Ovary (tissue), 7 donors: ENCODE measurements at regions not wholly inside any gene's neighbourhood (a gene's known extent, or its start where the extent isn't known, plus 50 kb on each side); places are given as distances from the start of the nearest gene placed in this dataset.

Experiments
- DNase-seq, 5 donors: peaks; one replicate each; pipeline ENCODE4 v3.0.0-alpha.2; 2019 to 2020
- H3K27ac ChIP-seq, 2 donors: fragments of 200-600 bp; one replicate each; pipeline versions ENCODE4 v1.5.1 to v1.8.0; 2019 to 2022
- H3K27me3 ChIP-seq: fragments of 200-600 bp; one replicate; pipeline ENCODE4 v1.8.0; 2022
- H3K36me3 ChIP-seq: fragments of 200-600 bp; sonication (generic); one replicate; pipeline ENCODE4 v1.5.1; 2019
- H3K4me1 ChIP-seq: one replicate; pipeline ENCODE4 v1.8.1; 2013; ENCODE audit warnings: mild to moderate bottlenecking, moderate library complexity; ENCODE audit not compliant: insufficient read depth
- H3K4me3 ChIP-seq: fragments of 200-600 bp; sonication (generic); one replicate; pipeline ENCODE4 v1.5.1; 2017
- H3K9me3 ChIP-seq, 2 donors: fragments of 200-600 bp in 1 of 2; sonication (generic) in 1 of 2; one replicate each; pipeline versions ENCODE4 v1.5.1 to v1.8.1; 2013 to 2019; ENCODE audit warnings: mild to moderate bottlenecking in 1 of 2, moderate library complexity in 1 of 2
- CTCF ChIP-seq, 3 donors: fragments of 450-650 bp in 2 of 3; fragments of 200-600 bp in 1 of 3; IDR thresholded peaks; one replicate each; pipeline versions ENCODE4 v1.5.1 to v1.8.0; 2016 to 2022; ENCODE audit warnings: antibody characterized with exemption in 3 of 3, mild to moderate bottlenecking in 1 of 3
- EP300 ChIP-seq: sonication (generic); formaldehyde crosslinking; IDR thresholded peaks from one replicate; pipeline ENCODE4 v1.6.1; 2017; ENCODE audit warnings: antibody characterized with exemption
- POLR2A ChIP-seq: fragments of 450-650 bp; IDR thresholded peaks from one replicate; pipeline ENCODE4 v1.6.1; 2017; ENCODE audit warnings: antibody characterized with exemption, mild to moderate bottlenecking, moderate library complexity
- WGBS, 3 donors: extraction: QIAGEN DNeasy Blood & Tissue Kit in 1 of 3; methylation state at CpG; one replicate each; pipeline versions ENCODE4 v1.1.5 to v1.1.7; 2013 to 2017; 5-methylcytosine and 5-hydroxymethylcytosine counted together
- intact Hi-C, 4 donors: fragments of 100-400 bp; cut with DNase I; formaldehyde crosslinking; loops; one replicate each; pipeline versions ENCODE4 v1.11.0 to v1.15.1; 2022 to 2023
- donor health status: DM: no; HTN: no; CAD: no; lungs with moderate emphysema.
- donor health status: DM: no; HTN: no; CAD: no.
- donor health status: Bipolar disorder and iron deficiency.
- donor health status: DM: no; HTN: no; CAD: no.
- donor health status: DM: yes; HTN: yes; CAD: no.

GRCh38 chr4:156710365-156711192 is 261.0 kb downstream of the PDGFC start:
- no peak for DNase-seq
- Histone ChIP-seq H3K9me3 (no peaks in the 10 kb centered on the region), H3K27ac (no peak overlapping the region), H3K4me3 (no peak overlapping the region), H3K27me3 (no peaks in the 10 kb centered on the region), H3K36me3 (no peaks in the 10 kb centered on the region), H3K4me1 (no peaks in the 10 kb centered on the region)
- 81 to 87% (median 84%) methylated on average over 4 of the region's 4 CpGs for WGBS, 3 donors
- intact Hi-C loops, result no loop called here
- no peak for TF ChIP-seq EP300
- TF ChIP-seq POLR2A, result no peak
- TF ChIP-seq CTCF (IDR thresholded peaks at IDR 0.05), result no peak

DNA sequence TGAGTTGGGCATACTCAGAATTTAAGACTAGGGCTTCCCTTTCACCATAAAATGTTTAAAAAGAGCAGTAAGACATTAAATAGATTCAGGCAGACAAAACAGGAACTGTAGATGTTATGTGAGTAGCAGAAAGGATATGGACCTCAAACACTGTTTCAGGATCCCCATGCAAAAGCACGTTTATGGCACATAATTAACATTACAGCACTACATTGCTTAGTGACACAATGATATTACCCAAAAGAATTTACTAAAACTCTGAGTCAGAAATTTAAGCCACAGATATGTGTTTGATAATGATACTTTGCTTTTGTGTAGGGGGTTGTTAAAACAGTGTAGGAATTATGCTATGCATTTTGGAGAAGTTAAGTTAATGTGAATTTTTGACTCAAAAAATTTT is 266.3 kb downstream of the PDGFC start:
- no peak for DNase-seq
- Histone ChIP-seq H3K4me1 (no peaks in the 10 kb centered on the region), H3K27me3 (no peaks in the 10 kb centered on the region), H3K9me3 (no peaks in the 10 kb centered on the region), H3K36me3 (no peaks in the 10 kb centered on the region), H3K27ac (no peak overlapping the region), H3K4me3 (no peak overlapping the region)
- intact Hi-C loops, result no loop called here
- WGBS, 3 donors, result 13 to 48% (median 28%) methylated on average over 1 of the region's 1 CpG
- TF ChIP-seq CTCF (IDR thresholded peaks at IDR 0.05), result no peak
- no peak for TF ChIP-seq POLR2A
- TF ChIP-seq EP300, result no peak

DNA sequence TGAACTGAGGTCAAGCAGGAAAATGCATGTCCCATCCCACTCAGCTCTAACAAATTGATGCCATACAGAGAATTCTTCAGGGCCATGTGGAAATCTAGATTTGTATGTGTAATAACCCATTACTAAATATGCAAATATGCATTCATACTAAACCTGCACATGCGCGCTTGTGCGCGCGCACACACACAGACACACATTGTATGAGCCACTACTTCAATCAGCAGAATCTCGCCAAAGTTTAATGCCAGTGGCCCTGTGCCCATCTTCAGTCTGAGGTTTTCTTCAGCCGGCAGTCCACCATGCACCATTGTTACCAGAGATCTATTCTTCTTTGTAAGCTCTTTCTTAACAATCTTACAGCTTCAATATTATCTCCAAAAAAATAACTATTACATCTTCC is 276.4 kb downstream of the PDGFC start:
- intact Hi-C loops, result no loop called here
- Histone ChIP-seq H3K36me3 (no peaks in the 10 kb centered on the region), H3K27me3 (no peaks in the 10 kb centered on the region), H3K4me1 (no peaks in the 10 kb centered on the region), H3K4me3 (no peak overlapping the region), H3K9me3 (no peaks in the 10 kb centered on the region), H3K27ac (no peak overlapping the region)
- TF ChIP-seq POLR2A (no peak), EP300 (no peak), CTCF (IDR thresholded peaks at IDR 0.05) (no peak)
- WGBS, 3 donors, result 83 to 92% (median 85%) methylated on average over 7 of the region's 7 CpGs
- DNase-seq, result no peak

DNA sequence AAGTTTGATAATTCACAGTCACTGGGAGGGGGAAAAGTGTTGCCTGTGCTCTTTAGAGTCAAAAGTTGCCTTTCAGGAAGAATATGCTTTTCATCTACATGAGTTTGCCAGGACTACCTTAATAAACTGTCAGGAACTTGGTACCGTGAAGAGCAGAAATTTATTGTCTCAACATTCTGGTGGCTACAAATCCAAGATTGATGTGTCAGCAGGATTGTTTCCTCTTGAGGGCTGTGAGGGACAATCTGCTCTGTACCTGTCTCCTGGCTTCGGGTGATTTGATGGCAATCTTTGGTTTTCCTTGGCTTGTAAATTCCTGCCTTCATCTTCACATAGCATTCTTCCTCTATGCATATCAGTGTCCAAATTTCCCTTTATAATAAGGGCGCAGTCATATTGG is 277.2 kb downstream of the PDGFC start:
- WGBS, 3 donors, result 67 to 72% (median 68%) methylated on average over 3 of the region's 3 CpGs
- no peak for TF ChIP-seq POLR2A
- no peak for TF ChIP-seq CTCF (IDR thresholded peaks at IDR 0.05)
- TF ChIP-seq EP300, result no peak
- no peak overlapping the region for H3K4me3 ChIP-seq
- H3K36me3 ChIP-seq, result no peaks in the 10 kb centered on the region
- no peak for DNase-seq
- intact Hi-C loops, result no loop called here
- no peak overlapping the region for H3K27ac ChIP-seq
- no peaks in the 10 kb centered on the region for H3K4me1 ChIP-seq
- H3K27me3 ChIP-seq, result no peaks in the 10 kb centered on the region
- H3K9me3 ChIP-seq, result no peaks in the 10 kb centered on the region
